Naive B cell (primary cell): ENCODE measurements at regions not wholly inside any gene's neighbourhood (a gene's known extent, or its start where the extent isn't known, plus 50 kb on each side); places are given as distances from the start of the nearest gene placed in this dataset.
"Not testable (repeated sequence)": the region's sequence is repeated elsewhere in the genome, so short reads cannot be mapped to it uniquely, and the experiment has no call there.

ENCODE experiments used
- ATAC-seq, 2 donors: fragments of 150-1000 bp; cut with Tn5 transposase; 2 replicates each; pipeline ENCODE4 v1.10.0; 2021; ENCODE audit warnings: low read depth in 2 of 2, mild to moderate bottlenecking in 2 of 2, moderate library complexity in 2 of 2
- DNase-seq: peaks from one replicate; pipeline ENCODE4 v3.0.0; 2022
- H3K27ac Mint-ChIP-seq, 6 donors: one replicate each; pipeline ENCODE4 v1.8.0; 2020 to 2022; ENCODE audit warnings: mild to moderate bottlenecking in 6 of 6, mixed read lengths in 6 of 6, moderate library complexity in 5 of 6, inconsistent platforms in 2 of 6
- H3K27me3 Mint-ChIP-seq, 3 donors: one replicate each; pipeline ENCODE4 v1.8.0; 2021 to 2022; ENCODE audit warnings: mixed read lengths in 3 of 3, mild to moderate bottlenecking in 1 of 3
- H3K36me3 Mint-ChIP-seq, 2 donors: one replicate each; pipeline ENCODE4 v1.8.0; 2020 to 2022; ENCODE audit warnings: mixed read lengths in 2 of 2, inconsistent platforms in 1 of 2, mild to moderate bottlenecking in 1 of 2
- H3K4me1 Mint-ChIP-seq, 3 donors: one replicate each; pipeline ENCODE4 v1.8.0; 2020 to 2022; ENCODE audit warnings: mixed read lengths in 3 of 3, inconsistent platforms in 1 of 3, mild to moderate bottlenecking in 1 of 3, moderate library complexity in 1 of 3
- H3K4me3 Mint-ChIP-seq, 8 donors: one replicate each; pipeline ENCODE4 v1.8.0; 2020 to 2022; ENCODE audit warnings: mild to moderate bottlenecking in 8 of 8, mixed read lengths in 8 of 8, moderate library complexity in 8 of 8, inconsistent platforms in 2 of 8
- H3K9me3 Mint-ChIP-seq, 7 donors: one replicate each; pipeline ENCODE4 v1.8.0; 2020 to 2022; ENCODE audit warnings: mixed read lengths in 7 of 7, mild to moderate bottlenecking in 5 of 7, inconsistent platforms in 2 of 7, moderate library complexity in 1 of 7

DNA sequence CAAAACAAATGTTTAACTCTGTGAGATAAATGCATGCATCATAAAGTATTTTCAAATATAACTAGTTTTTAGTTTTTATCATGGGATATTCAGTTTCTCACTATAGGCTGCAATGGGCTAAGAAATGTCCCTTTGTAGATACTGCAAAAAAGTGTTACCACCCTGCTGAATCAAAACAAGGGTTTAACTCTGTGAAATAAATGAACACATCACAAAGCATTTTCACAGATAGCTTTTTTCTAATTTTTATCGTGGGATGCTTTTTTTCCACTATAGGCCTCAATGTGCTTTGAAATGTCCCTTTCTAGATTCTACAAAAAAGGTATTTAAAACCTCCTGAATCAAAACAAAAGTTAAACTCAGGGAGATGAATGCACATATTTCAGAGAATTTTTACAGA, 541.1 kb downstream of the KCNJ18 start:
- H3K27ac Mint-ChIP-seq, result no peak overlapping the region
- H3K9me3 Mint-ChIP-seq, result peaks cover 0 to 29% (median 15%) of the 10 kb centered on the region in 7 donors
- H3K27me3 Mint-ChIP-seq, result no peaks in the 10 kb centered on the region
- H3K4me1 Mint-ChIP-seq, result no peaks in the 10 kb centered on the region
- no peak overlapping the region for H3K4me3 Mint-ChIP-seq
- ATAC-seq (no peak), DNase-seq (no peak)
- no peaks in the 10 kb centered on the region for H3K36me3 Mint-ChIP-seq

DNA sequence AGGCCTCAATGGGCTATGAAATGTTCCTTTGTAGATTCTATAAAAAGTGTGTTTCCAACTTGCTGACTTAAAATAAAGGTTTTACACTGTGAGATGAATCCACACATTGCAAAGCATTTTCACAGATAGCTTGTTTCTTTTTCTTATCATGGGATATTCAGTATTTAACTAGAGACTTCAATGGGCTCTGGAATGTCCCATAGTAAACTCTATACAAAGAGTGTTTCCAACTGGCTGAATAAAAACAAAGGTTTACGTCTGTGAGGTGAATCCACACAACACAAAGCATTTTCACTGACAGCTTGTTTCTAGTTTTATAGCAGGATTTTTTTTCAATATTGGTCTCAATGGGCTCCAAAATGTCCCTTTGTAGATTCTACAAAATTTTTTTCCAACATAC, 550.1 kb downstream of the KCNJ18 start:
- no peak for DNase-seq
- Mint-ChIP-seq H3K27ac (no peak overlapping the region), H3K4me3 (no peak overlapping the region), H3K4me1 (no peaks in the 10 kb centered on the region), H3K36me3 (no peaks in the 10 kb centered on the region), H3K9me3 (peaks cover 0 to 19% (median 6%) of the 10 kb centered on the region in 7 donors), H3K27me3 (no peaks in the 10 kb centered on the region)
- ATAC-seq, result no peak

- no peak overlapping the region for H3K4me3 Mint-ChIP-seq
- DNase-seq (no peak), ATAC-seq (no peak)
- H3K36me3 Mint-ChIP-seq, result no peaks in the 10 kb centered on the region
- peaks cover 3 to 32% (median 8%) of the 10 kb centered on the region in 7 donors for H3K9me3 Mint-ChIP-seq
- no peak overlapping the region for H3K27ac Mint-ChIP-seq
- no peaks in the 10 kb centered on the region for H3K4me1 Mint-ChIP-seq
- no peaks in the 10 kb centered on the region for H3K27me3 Mint-ChIP-seq
These were observed 559.2 kb downstream of the KCNJ18 start for GRCh38 chr17:22251498-22251897.

GRCh38 chr17:22253007-22253406, 560.7 kb downstream of the KCNJ18 start:
- Mint-ChIP-seq H3K27me3 (no peaks in the 10 kb centered on the region), H3K27ac (no peak overlapping the region), H3K4me1 (no peaks in the 10 kb centered on the region), H3K36me3 (no peaks in the 10 kb centered on the region), H3K4me3 (no peak overlapping the region), H3K9me3 (peaks cover 3 to 25% (median 7%) of the 10 kb centered on the region in 7 donors)
- ATAC-seq (no peak), DNase-seq (no peak)

GRCh38 chr17:22265807-22266206, 573.5 kb downstream of the KCNJ18 start:
- Mint-ChIP-seq H3K4me1 (no peaks in the 10 kb centered on the region), H3K9me3 (peaks cover 0 to 16% (median 7%) of the 10 kb centered on the region in 7 donors), H3K27ac (no peak overlapping the region), H3K4me3 (no peak overlapping the region), H3K36me3 (no peaks in the 10 kb centered on the region), H3K27me3 (no peaks in the 10 kb centered on the region)
- ATAC-seq (no peak), DNase-seq (no peak)

DNA sequence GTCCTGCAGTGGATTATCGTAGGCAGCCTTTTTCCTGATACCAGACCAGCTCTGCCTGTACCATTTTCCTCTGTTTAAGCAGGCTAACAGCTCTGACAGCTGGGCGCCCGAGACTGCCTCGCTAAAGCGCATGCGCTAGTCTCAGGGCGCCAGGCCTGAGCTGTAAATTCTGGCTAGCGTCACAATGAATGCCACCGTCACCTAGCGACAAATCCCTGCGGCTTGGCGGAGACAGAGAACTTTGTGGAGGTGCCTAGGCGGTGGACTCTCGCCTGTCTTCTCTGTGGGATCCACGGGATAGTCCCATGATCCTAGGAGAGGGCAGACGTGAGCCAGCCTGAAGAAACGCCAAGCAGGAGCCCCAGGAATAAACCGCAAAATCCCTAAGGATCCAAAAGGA, 573.9 kb downstream of the KCNJ18 start:
- Mint-ChIP-seq H3K4me1 (no peaks in the 10 kb centered on the region), H3K27ac (no peak overlapping the region), H3K9me3 (peaks cover 0 to 17% (median 7%) of the 10 kb centered on the region in 7 donors), H3K4me3 (no peak overlapping the region), H3K27me3 (no peaks in the 10 kb centered on the region), H3K36me3 (no peaks in the 10 kb centered on the region)
- ATAC-seq (no peak), DNase-seq (no peak)

GRCh38 chr17:22267019-22267418, 574.7 kb downstream of the KCNJ18 start:
- Mint-ChIP-seq H3K36me3 (no peaks in the 10 kb centered on the region), H3K4me1 (no peaks in the 10 kb centered on the region), H3K27ac (no peak overlapping the region), H3K27me3 (no peaks in the 10 kb centered on the region), H3K9me3 (peaks cover 2 to 21% (median 9%) of the 10 kb centered on the region in 7 donors), H3K4me3 (no peak overlapping the region)
- no peak for DNase-seq
- no peak for ATAC-seq

- DNase-seq, result no peak
- Mint-ChIP-seq H3K27me3 (no peaks in the 10 kb centered on the region), H3K4me1 (no peaks in the 10 kb centered on the region), H3K27ac (no peak overlapping the region), H3K4me3 (no peak overlapping the region), H3K9me3 (peaks cover 6 to 21% (median 12%) of the 10 kb centered on the region in 7 donors), H3K36me3 (no peaks in the 10 kb centered on the region)
- no peak for ATAC-seq
These were observed 576.0 kb downstream of the KCNJ18 start for GRCh38 chr17:22268214-22268911.

GRCh38 chr17:22268912-22269220, 576.5 kb downstream of the KCNJ18 start:
- DNase-seq (no peak), ATAC-seq (no peak)
- H3K9me3 Mint-ChIP-seq, result peaks cover 7 to 21% (median 12%) of the 10 kb centered on the region in 7 donors
- H3K27ac Mint-ChIP-seq, result no peak overlapping the region
- no peak overlapping the region for H3K4me3 Mint-ChIP-seq
- no peaks in the 10 kb centered on the region for H3K4me1 Mint-ChIP-seq
- H3K27me3 Mint-ChIP-seq, result no peaks in the 10 kb centered on the region
- H3K36me3 Mint-ChIP-seq, result no peaks in the 10 kb centered on the region

GRCh38 chr17:22270381-22270780, 578.1 kb downstream of the KCNJ18 start:
- Mint-ChIP-seq H3K36me3 (no peaks in the 10 kb centered on the region), H3K9me3 (peaks cover 7 to 21% (median 12%) of the 10 kb centered on the region in 7 donors), H3K4me3 (no peak overlapping the region), H3K27me3 (no peaks in the 10 kb centered on the region), H3K4me1 (no peaks in the 10 kb centered on the region), H3K27ac (no peak overlapping the region)
- ATAC-seq (no peak), DNase-seq (no peak)

- not testable (repeated sequence) for H3K4me1 Mint-ChIP-seq, H3K4me3 Mint-ChIP-seq, ATAC-seq, H3K27me3 Mint-ChIP-seq, H3K36me3 Mint-ChIP-seq, DNase-seq, H3K27ac Mint-ChIP-seq
- peaks cover 7 to 21% (median 13%) of the 10 kb centered on the region in 7 donors for H3K9me3 Mint-ChIP-seq
These were observed 578.5 kb downstream of the KCNJ18 start for GRCh38 chr17:22270809-22271208.

- H3K4me1 Mint-ChIP-seq, result no peaks in the 10 kb centered on the region
- peaks cover 6 to 22% (median 16%) of the 10 kb centered on the region in 7 donors for H3K9me3 Mint-ChIP-seq
- DNase-seq (no peak), ATAC-seq (no peak)
- H3K27ac Mint-ChIP-seq, result no peak overlapping the region
- no peaks in the 10 kb centered on the region for H3K27me3 Mint-ChIP-seq
- no peaks in the 10 kb centered on the region for H3K36me3 Mint-ChIP-seq
- no peak overlapping the region for H3K4me3 Mint-ChIP-seq
These were observed 580.2 kb downstream of the KCNJ18 start for GRCh38 chr17:22272363-22273146.

DNA sequence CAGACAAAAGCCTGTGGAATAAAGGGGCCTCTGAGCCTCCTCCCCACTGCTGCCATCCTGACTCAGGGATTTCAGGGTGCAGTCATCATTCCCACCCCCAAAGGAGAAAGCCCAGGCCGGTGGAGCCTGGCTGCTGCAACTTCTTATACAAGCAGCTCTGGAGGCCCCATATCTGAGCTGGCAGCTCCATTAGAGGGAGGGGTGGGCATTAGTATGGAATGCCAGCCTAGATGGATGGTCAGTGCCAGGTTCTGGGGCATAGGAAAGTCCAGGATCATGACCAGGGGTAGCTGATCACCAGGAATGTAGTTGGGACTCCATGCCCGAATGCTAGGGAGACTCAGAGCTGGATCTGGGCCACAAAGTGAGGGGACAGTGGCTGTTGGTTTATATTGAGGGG, 581.0 kb downstream of the KCNJ18 start:
- no peak overlapping the region for H3K27ac Mint-ChIP-seq
- H3K27me3 Mint-ChIP-seq, result no peaks in the 10 kb centered on the region
- H3K4me3 Mint-ChIP-seq, result no peak overlapping the region
- DNase-seq (no peak), ATAC-seq (no peak)
- no peaks in the 10 kb centered on the region for H3K4me1 Mint-ChIP-seq
- peaks cover 6 to 22% (median 14%) of the 10 kb centered on the region in 7 donors for H3K9me3 Mint-ChIP-seq
- H3K36me3 Mint-ChIP-seq, result no peaks in the 10 kb centered on the region

- DNase-seq, result no peak
- Mint-ChIP-seq H3K36me3 (no peaks in the 10 kb centered on the region), H3K27ac (no peak overlapping the region), H3K27me3 (no peaks in the 10 kb centered on the region), H3K4me3 (no peak overlapping the region), H3K4me1 (no peaks in the 10 kb centered on the region), H3K9me3 (peaks cover 1 to 14% (median 4%) of the 10 kb centered on the region in 7 donors)
- ATAC-seq, result no peak
These were observed 585.3 kb downstream of the KCNJ18 start for GRCh38 chr17:22277595-22277994.
